Naive thymus-derived CD8-positive, alpha-beta T cell (primary cell): ENCODE measurements at regions not wholly inside any gene's neighbourhood (a gene's known extent, or its start where the extent isn't known, plus 50 kb on each side); places are given as distances from the start of the nearest gene placed in this dataset.

ENCODE experiments used
- ATAC-seq, 2 donors: fragments of 150-1000 bp; cut with Tn5 transposase in 1 of 2; sonication (Bioruptor Pico), chemical (Tn5 transposase) in 1 of 2; 1 replicate in 1 of 2; 2 replicates in 1 of 2; pipeline ENCODE4 v1.10.0; 2021; ENCODE audit warnings: mild to moderate bottlenecking in 2 of 2, moderate library complexity in 2 of 2
- POLR2A ChIA-PET: fragments of 350-600 bp; sonication (Branson Sonifier 250); formaldehyde crosslinking; loops from one replicate; lab custom pipeline; 2021; ENCODE audit warnings: antibody characterized with exemption; lab: Charles Lee
- DNase-seq, 10 donors: peaks; one replicate each; pipeline versions ENCODE4 v3.0.0 to v3.0.0-alpha.2; 2020 to 2022
- H3K27ac Mint-ChIP-seq, 10 donors: one replicate each; pipeline ENCODE4 v1.8.0; 2020 to 2022; ENCODE audit warnings: mild to moderate bottlenecking in 10 of 10, mixed read lengths in 10 of 10, moderate library complexity in 4 of 10, inconsistent platforms in 1 of 10
- H3K27me3 Mint-ChIP-seq, 5 donors: one replicate each; pipeline ENCODE4 v1.8.0; 2021 to 2022; ENCODE audit warnings: mixed read lengths in 5 of 5
- H3K36me3 Mint-ChIP-seq, 3 donors: one replicate each; pipeline ENCODE4 v1.8.0; 2020 to 2022; ENCODE audit warnings: mixed read lengths in 3 of 3, mild to moderate bottlenecking in 2 of 3, inconsistent platforms in 1 of 3
- H3K4me1 Mint-ChIP-seq, 4 donors: one replicate each; pipeline ENCODE4 v1.8.0; 2021 to 2022; ENCODE audit warnings: mixed read lengths in 4 of 4
- H3K4me3 Mint-ChIP-seq, 10 donors: one replicate each; pipeline ENCODE4 v1.8.0; 2020 to 2022; ENCODE audit warnings: mild to moderate bottlenecking in 10 of 10, mixed read lengths in 10 of 10, moderate library complexity in 6 of 10, inconsistent platforms in 1 of 10
- H3K9me3 Mint-ChIP-seq, 9 donors: one replicate each; pipeline ENCODE4 v1.8.0; 2020 to 2022; ENCODE audit warnings: mixed read lengths in 9 of 9, mild to moderate bottlenecking in 3 of 9, inconsistent platforms in 1 of 9, moderate library complexity in 1 of 9

- POLR2A ChIA-PET = interaction anchor here (0.6 kb wide), 1 partner anchor 454 kb away, joined by 3 read pairs; no protein-coding TSS in a partner anchor
Measured at GRCh38 chr6:160940197-160940596, 51.4 kb upstream of the MAP3K4 start.

More at GRCh38 chr6:160940197-160940596, 51.4 kb upstream of the MAP3K4 start:
- H3K27ac Mint-ChIP-seq = no peak overlapping the region
- H3K27me3 Mint-ChIP-seq = peaks cover 21 to 39% (median 37%) of the 10 kb centered on the region in 5 donors
- no peak for DNase-seq
- H3K4me1 Mint-ChIP-seq = no peaks in the 10 kb centered on the region
- no peak overlapping the region for H3K4me3 Mint-ChIP-seq
- H3K9me3 Mint-ChIP-seq = peaks cover 0 to 6% (median 0%) of the 10 kb centered on the region in 9 donors
- H3K36me3 Mint-ChIP-seq = no peaks in the 10 kb centered on the region
- ATAC-seq = no peak
